GM12878 (cell line): ENCODE measurements at regions not wholly inside any gene's neighbourhood (a gene's known extent, or its start where the extent isn't known, plus 50 kb on each side); places are given as distances from the start of the nearest gene placed in this dataset.

Source experiments
- ATAC-seq: fragments of 200-7000 bp; cut with Tn5 transposase; 3 replicates; pipeline ENCODE4 v1.9.1; 2020; ENCODE audit warnings: mild to moderate bottlenecking, moderate library complexity
- BruUV-seq: library from RNA; stranded (reverse); fragments of 400-500 nt; replicated peaks from 2 replicates; lab custom pipeline; 2021; lab: Mats Ljungman, UMichigan
- CTCF ChIA-PET: fragments of 300-600 bp; sonication (Branson Sonifier 250); formaldehyde crosslinking; extraction: SDS; loops from one replicate; lab custom pipeline; 2021; ENCODE audit warnings: inconsistent platforms; lab: Yijun Ruan, JAX
- POLR2A ChIA-PET: fragments of 350-600 bp; formaldehyde crosslinking; extraction: SDS; loops from one replicate; lab custom pipeline; 2021; ENCODE audit warnings: inconsistent platforms; lab: Charles Lee
- RAD21 ChIA-PET: fragments of 300-600 bp; sonication (Branson Sonifier 250); formaldehyde crosslinking; loops from one replicate; lab custom pipeline; 2023; ENCODE audit warnings: antibody characterized with exemption; ENCODE audit not compliant: unreplicated experiment; lab: Charles Lee
- SMC1A ChIA-PET: fragments of 300-600 bp; sonication (Branson Sonifier 250); formaldehyde crosslinking; loops from one replicate; lab custom pipeline; 2023; ENCODE audit not compliant: unreplicated experiment, uncharacterized antibody; lab: Charles Lee
- DNase-seq: peaks from one replicate; pipeline ENCODE4 v3.0.0-alpha.2; 2011; ENCODE audit warnings: low read depth, low spot score
- FAIRE-seq: peaks from 3 replicates; lab custom pipeline; 2011; peaks lifted over from hg19 to GRCh38; lab: Jason Lieb, UNC
- H2AFZ ChIP-seq: 2 replicates; pipeline ENCODE4 v1.6.0; 2011; ENCODE audit warnings: low read depth, low read length, control low read depth; ENCODE audit not compliant: control insufficient read depth
- H3K27ac ChIP-seq: 2 replicates; pipeline ENCODE4 v1.5.1; 2011; ENCODE audit warnings: control low read depth; ENCODE audit not compliant: control insufficient read depth, insufficient read depth
- H3K27me3 ChIP-seq, 2 experiments: replicated peaks in 1 of 2; 2 replicates each; pipeline versions ENCODE4 v1.6.0 to v1.6.1; 2011; ENCODE audit warnings: low read length in 1 of 2; ENCODE audit not compliant: control insufficient read depth in 2 of 2, insufficient read depth in 2 of 2
- H3K36me3 ChIP-seq, 2 experiments: 2 replicates each; pipeline ENCODE4 v1.5.1; 2011; ENCODE audit warnings: low read length in 1 of 2; ENCODE audit not compliant: control insufficient read depth in 2 of 2, insufficient read depth in 2 of 2
- H3K4me1 ChIP-seq: 2 replicates; pipeline ENCODE4 v1.6.1; 2011; ENCODE audit warnings: mild to moderate bottlenecking, low read length, moderate library complexity, mixed read lengths; ENCODE audit not compliant: control insufficient read depth, insufficient read depth
- H3K4me2 ChIP-seq: 2 replicates; pipeline ENCODE4 v1.6.0; 2011; ENCODE audit warnings: control low read depth; ENCODE audit not compliant: control insufficient read depth, insufficient read depth
- H3K4me3 ChIP-seq: fragments of 200-600 bp; sonication (generic); 2 replicates; pipeline ENCODE4 v1.5.1; 2016
- H3K79me2 ChIP-seq: 2 replicates; pipeline ENCODE4 v1.6.0; 2011; ENCODE audit warnings: low read length; ENCODE audit not compliant: control insufficient read depth, insufficient read depth
- H3K9ac ChIP-seq: 2 replicates; pipeline ENCODE4 v1.8.0; 2011; ENCODE audit warnings: low read length, control low read depth, mixed read lengths; ENCODE audit not compliant: control insufficient read depth, insufficient read depth
- H3K9me3 ChIP-seq: replicated peaks from 3 replicates; pipeline ENCODE4 v1.5.1; 2011; ENCODE audit warnings: mild to moderate bottlenecking, low read length; ENCODE audit not compliant: control insufficient read depth, insufficient read depth
- H4K20me1 ChIP-seq: 2 replicates; pipeline ENCODE4 v1.6.0; 2011; ENCODE audit not compliant: control insufficient read depth, insufficient read depth
- ASH2L ChIP-seq: fragments of 300-600, 200-600 bp; sonication (generic); IDR thresholded peaks from 2 replicates; pipeline ENCODE4 v1.6.1; 2017; ENCODE audit warnings: low read depth, mild to moderate bottlenecking, borderline replicate concordance
- ATF7 ChIP-seq: fragments of 450-650 bp; IDR thresholded peaks from 2 replicates; pipeline ENCODE4 v1.6.1; 2016; ENCODE audit warnings: low read depth, mild to moderate bottlenecking
- FOXK2 ChIP-seq: fragments of 450-650 bp; IDR thresholded peaks from 2 replicates; pipeline ENCODE4 v1.6.1; 2017; ENCODE audit warnings: mild to moderate bottlenecking, moderate library complexity
- NR2C1 ChIP-seq: fragments of 450-650 bp; IDR thresholded peaks from 2 replicates; pipeline ENCODE4 v1.6.1; 2017; ENCODE audit warnings: antibody characterized with exemption, mild to moderate bottlenecking, moderate library complexity
- NR2C2 ChIP-seq: IDR thresholded peaks from 2 replicates; pipeline ENCODE4 v1.6.1; 2011; ENCODE audit warnings: borderline replicate concordance, low read depth; ENCODE audit not compliant: control insufficient read depth, insufficient read length
- PAX8 ChIP-seq: fragments of 450-650 bp; IDR thresholded peaks from 2 replicates; pipeline ENCODE4 v1.6.1; 2017; ENCODE audit warnings: mild to moderate bottlenecking, moderate library complexity
- POLR2AphosphoS5 ChIP-seq: IDR thresholded peaks from 2 replicates; pipeline ENCODE4 v1.6.1; 2011; ENCODE audit warnings: mild to moderate bottlenecking, low read length, inconsistent platforms
- SIX5 ChIP-seq: IDR thresholded peaks from 2 replicates; pipeline ENCODE4 v1.6.1; 2011; ENCODE audit warnings: mild to moderate bottlenecking, low read depth, low read length, moderate library complexity; ENCODE audit not compliant: severe bottlenecking
- SP1 ChIP-seq: IDR thresholded peaks from one replicate; pipeline ENCODE4 v1.6.1; 2011; ENCODE audit warnings: low read depth, low read length
- SPI1 ChIP-seq: IDR thresholded peaks from 2 replicates; pipeline ENCODE4 v1.6.1; 2011; ENCODE audit warnings: low read depth, mild to moderate bottlenecking, low read length, moderate library complexity, borderline replicate concordance; ENCODE audit not compliant: insufficient read depth
- ZNF217 ChIP-seq: fragments of 450-650 bp; IDR thresholded peaks from 2 replicates; pipeline ENCODE4 v1.6.1; 2017; ENCODE audit warnings: antibody characterized with exemption, mild to moderate bottlenecking
- whole genome bisulfite sequencing: methylation state at CpG from one replicate; pipeline ENCODE4 v1.1.6; 2016; ENCODE audit warnings: low lambda C conversion rate; ENCODE audit not compliant: insufficient replicate concordance, insufficient coverage; ENCODE audit errors: missing lambda C conversion rate; 5-methylcytosine and 5-hydroxymethylcytosine counted together
- in situ Hi-C: fragments of 300-500 bp; cut with MboI; formaldehyde crosslinking; loops from 9 replicates; pipeline ENCODE4 v1.14.3; 2018; ENCODE audit warnings: mixed read lengths
- intact Hi-C: fragments of 100-400 bp; cut with micrococcal nuclease; formaldehyde crosslinking; loops from one replicate; pipeline ENCODE4 v1.14.2; 2022; ENCODE audit not compliant: unreplicated experiment
- TF ChIP-seq, protein P1 (sequence below): fragments of 450-650 bp; IDR thresholded peaks from 2 replicates; pipeline ENCODE4 v1.6.1; 2016; ENCODE audit warnings: mild to moderate bottlenecking
- TF ChIP-seq, protein P2 (sequence below): IDR thresholded peaks from 2 replicates; pipeline ENCODE4 v1.6.1; 2012; ENCODE audit warnings: mild to moderate bottlenecking, low read depth, low read length
- TF ChIP-seq, protein P3 (sequence below): IDR thresholded peaks from 2 replicates; pipeline ENCODE4 v1.6.1; 2011; ENCODE audit warnings: mild to moderate bottlenecking, low read depth, low read length, moderate library complexity; ENCODE audit not compliant: insufficient replicate concordance

DNA sequence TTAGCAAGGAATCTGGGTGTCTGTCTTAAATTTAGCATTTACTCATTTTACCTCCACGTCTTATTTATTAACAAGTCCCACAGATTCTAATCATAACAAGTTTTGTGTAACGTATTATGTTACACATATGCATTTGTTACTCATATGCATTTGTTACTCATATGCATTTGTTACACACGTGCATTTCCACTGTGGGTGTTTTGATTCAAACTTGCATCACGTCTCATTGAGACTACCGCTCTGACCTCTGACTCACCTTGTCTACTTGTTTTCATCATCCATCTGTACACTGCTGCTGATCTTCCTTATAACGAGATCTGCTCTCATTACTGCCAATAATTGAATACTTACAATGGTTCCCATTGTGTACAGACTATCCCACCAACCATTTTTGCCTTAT is 1141.4 kb downstream of the TBL1XR1 start:
- RAD21 ChIA-PET, result no interaction called here
- DNase-seq, result no peak
- H2AFZ ChIP-seq, result no peak overlapping the region
- no peaks in the 10 kb centered on the region for H3K36me3 ChIP-seq
- BruUV-seq, result no TSS peak
- TF ChIP-seq SPI1 (no peak), SIX5 (no peak), ATF7 (no peak), PAX8 (no peak), POLR2AphosphoS5 (no peak), NR2C1 (no peak), ZNF217 (no peak), ASH2L (no peak), NR2C2 (no peak), FOXK2 (no peak), SP1 (no peak)
- TF ChIP-seq, protein P1, sequence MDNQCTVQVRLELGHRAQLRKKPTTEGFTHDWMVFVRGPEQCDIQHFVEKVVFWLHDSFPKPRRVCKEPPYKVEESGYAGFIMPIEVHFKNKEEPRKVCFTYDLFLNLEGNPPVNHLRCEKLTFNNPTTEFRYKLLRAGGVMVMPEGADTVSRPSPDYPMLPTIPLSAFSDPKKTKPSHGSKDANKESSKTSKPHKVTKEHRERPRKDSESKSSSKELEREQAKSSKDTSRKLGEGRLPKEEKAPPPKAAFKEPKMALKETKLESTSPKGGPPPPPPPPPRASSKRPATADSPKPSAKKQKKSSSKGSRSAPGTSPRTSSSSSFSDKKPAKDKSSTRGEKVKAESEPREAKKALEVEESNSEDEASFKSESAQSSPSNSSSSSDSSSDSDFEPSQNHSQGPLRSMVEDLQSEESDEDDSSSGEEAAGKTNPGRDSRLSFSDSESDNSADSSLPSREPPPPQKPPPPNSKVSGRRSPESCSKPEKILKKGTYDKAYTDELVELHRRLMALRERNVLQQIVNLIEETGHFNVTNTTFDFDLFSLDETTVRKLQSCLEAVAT, result no peak
- TF ChIP-seq, protein P2, sequence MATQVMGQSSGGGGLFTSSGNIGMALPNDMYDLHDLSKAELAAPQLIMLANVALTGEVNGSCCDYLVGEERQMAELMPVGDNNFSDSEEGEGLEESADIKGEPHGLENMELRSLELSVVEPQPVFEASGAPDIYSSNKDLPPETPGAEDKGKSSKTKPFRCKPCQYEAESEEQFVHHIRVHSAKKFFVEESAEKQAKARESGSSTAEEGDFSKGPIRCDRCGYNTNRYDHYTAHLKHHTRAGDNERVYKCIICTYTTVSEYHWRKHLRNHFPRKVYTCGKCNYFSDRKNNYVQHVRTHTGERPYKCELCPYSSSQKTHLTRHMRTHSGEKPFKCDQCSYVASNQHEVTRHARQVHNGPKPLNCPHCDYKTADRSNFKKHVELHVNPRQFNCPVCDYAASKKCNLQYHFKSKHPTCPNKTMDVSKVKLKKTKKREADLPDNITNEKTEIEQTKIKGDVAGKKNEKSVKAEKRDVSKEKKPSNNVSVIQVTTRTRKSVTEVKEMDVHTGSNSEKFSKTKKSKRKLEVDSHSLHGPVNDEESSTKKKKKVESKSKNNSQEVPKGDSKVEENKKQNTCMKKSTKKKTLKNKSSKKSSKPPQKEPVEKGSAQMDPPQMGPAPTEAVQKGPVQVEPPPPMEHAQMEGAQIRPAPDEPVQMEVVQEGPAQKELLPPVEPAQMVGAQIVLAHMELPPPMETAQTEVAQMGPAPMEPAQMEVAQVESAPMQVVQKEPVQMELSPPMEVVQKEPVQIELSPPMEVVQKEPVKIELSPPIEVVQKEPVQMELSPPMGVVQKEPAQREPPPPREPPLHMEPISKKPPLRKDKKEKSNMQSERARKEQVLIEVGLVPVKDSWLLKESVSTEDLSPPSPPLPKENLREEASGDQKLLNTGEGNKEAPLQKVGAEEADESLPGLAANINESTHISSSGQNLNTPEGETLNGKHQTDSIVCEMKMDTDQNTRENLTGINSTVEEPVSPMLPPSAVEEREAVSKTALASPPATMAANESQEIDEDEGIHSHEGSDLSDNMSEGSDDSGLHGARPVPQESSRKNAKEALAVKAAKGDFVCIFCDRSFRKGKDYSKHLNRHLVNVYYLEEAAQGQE, result no peak
- TF ChIP-seq, protein P3, sequence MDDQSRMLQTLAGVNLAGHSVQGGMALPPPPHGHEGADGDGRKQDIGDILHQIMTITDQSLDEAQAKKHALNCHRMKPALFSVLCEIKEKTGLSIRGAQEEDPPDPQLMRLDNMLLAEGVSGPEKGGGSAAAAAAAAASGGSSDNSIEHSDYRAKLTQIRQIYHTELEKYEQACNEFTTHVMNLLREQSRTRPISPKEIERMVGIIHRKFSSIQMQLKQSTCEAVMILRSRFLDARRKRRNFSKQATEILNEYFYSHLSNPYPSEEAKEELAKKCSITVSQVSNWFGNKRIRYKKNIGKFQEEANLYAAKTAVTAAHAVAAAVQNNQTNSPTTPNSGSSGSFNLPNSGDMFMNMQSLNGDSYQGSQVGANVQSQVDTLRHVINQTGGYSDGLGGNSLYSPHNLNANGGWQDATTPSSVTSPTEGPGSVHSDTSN, result no peak
- TF ChIP-seq, all 136 proteins: peak for 0
- in situ Hi-C loops, result no loop called here
- FAIRE-seq, result no peak
- SMC1A ChIA-PET, result no interaction called here
- H3K4me2 ChIP-seq, result no peak overlapping the region
- no peak overlapping the region for H3K4me3 ChIP-seq
- WGBS, result 16% methylated on average over 6 of the region's 6 CpGs
- intact Hi-C loops, result no loop called here
- no peaks in the 10 kb centered on the region for H3K9me3 ChIP-seq
- no peaks in the 10 kb centered on the region for H3K4me1 ChIP-seq
- no peaks in the 10 kb centered on the region for H3K79me2 ChIP-seq
- POLR2A ChIA-PET, result no interaction called here
- CTCF ChIA-PET, result no interaction called here
- H3K9ac ChIP-seq, result no peak overlapping the region
- no peaks in the 10 kb centered on the region for H3K27me3 ChIP-seq
- ATAC-seq, result no peak
- no peak overlapping the region for H3K27ac ChIP-seq
- no peaks in the 10 kb centered on the region for H4K20me1 ChIP-seq
